Activated CD8-positive, alpha-beta memory T cell treated with anti-CD3 and anti-CD28 coated beads for 36 hours (primary cell): ENCODE measurements at regions not wholly inside any gene's neighbourhood (a gene's known extent, or its start where the extent isn't known, plus 50 kb on each side); places are given as distances from the start of the nearest gene placed in this dataset.

Source experiments
- CTCF ChIA-PET: fragments of 350-600 bp; sonication (Branson Sonifier 250); formaldehyde crosslinking; loops from one replicate; lab custom pipeline; 2021; ENCODE audit warnings: antibody characterized with exemption; lab: Charles Lee
- POLR2A ChIA-PET: fragments of 350-600 bp; sonication (Branson Sonifier 250); formaldehyde crosslinking; loops from one replicate; lab custom pipeline; 2021; ENCODE audit warnings: antibody characterized with exemption; lab: Charles Lee

- ChIA-PET CTCF (interaction anchor here (0.6 kb wide), 1 partner anchor 26 kb away, joined by 3 read pairs; no protein-coding TSS in a partner anchor), POLR2A (no interaction called here)
Observed at GRCh38 chr15:62547584-62547983, 382.5 kb upstream of the C2CD4B start.

GRCh38 chr15:62549345-62549970 is 384.4 kb upstream of the C2CD4B start:
- POLR2A ChIA-PET, result interaction anchor here (0.5 to 0.6 kb wide), 2 partner anchors 55 to 198 kb away, joined by 3 read pairs; no protein-coding TSS in a partner anchor
- CTCF ChIA-PET, result no interaction called here

GRCh38 chr15:62550106-62550505 is 385.0 kb upstream of the C2CD4B start:
- CTCF ChIA-PET, result no interaction called here
- POLR2A ChIA-PET, result interaction anchor here (0.5 kb wide), 1 partner anchor 198 kb away, joined by 3 read pairs; no protein-coding TSS in a partner anchor

- ChIA-PET CTCF (no interaction called here), POLR2A (no interaction called here)
Observed at GRCh38 chr15:62552444-62552843, 387.4 kb upstream of the C2CD4B start.

GRCh38 chr15:62553911-62554563 is 389.0 kb upstream of the C2CD4B start:
- ChIA-PET CTCF (no interaction called here), POLR2A (no interaction called here)

GRCh38 chr15:62558640-62559380 is 393.7 kb upstream of the C2CD4B start:
- POLR2A ChIA-PET, result no interaction called here
- CTCF ChIA-PET, result no interaction called here

GRCh38 chr15:62559381-62559733 is 394.3 kb upstream of the C2CD4B start:
- ChIA-PET POLR2A (no interaction called here), CTCF (no interaction called here)

GRCh38 chr15:62561059-62561519 is 396.0 kb upstream of the C2CD4B start:
- ChIA-PET CTCF (no interaction called here), POLR2A (no interaction called here)

- POLR2A ChIA-PET, result no interaction called here
- CTCF ChIA-PET, result no interaction called here
Observed at GRCh38 chr15:62561571-62561970, 396.5 kb upstream of the C2CD4B start.

- CTCF ChIA-PET, result no interaction called here
- POLR2A ChIA-PET, result no interaction called here
Observed at GRCh38 chr15:62564886-62565633, 400.0 kb upstream of the C2CD4B start.

GRCh38 chr15:62565634-62566026 is 400.5 kb upstream of the C2CD4B start:
- POLR2A ChIA-PET, result no interaction called here
- CTCF ChIA-PET, result no interaction called here

- ChIA-PET CTCF (no interaction called here), POLR2A (no interaction called here)
Observed at GRCh38 chr15:62566248-62566647, 401.2 kb upstream of the C2CD4B start.

- POLR2A ChIA-PET, result no interaction called here
- CTCF ChIA-PET, result no interaction called here
Observed at GRCh38 chr15:62567501-62567900, 402.4 kb upstream of the C2CD4B start.

- POLR2A ChIA-PET, result no interaction called here
- CTCF ChIA-PET, result no interaction called here
Observed at GRCh38 chr15:62568004-62568403, 402.9 kb upstream of the C2CD4B start.

- ChIA-PET POLR2A (no interaction called here), CTCF (no interaction called here)
Observed at GRCh38 chr15:62568702-62569101, 403.6 kb upstream of the C2CD4B start.

- POLR2A ChIA-PET, result no interaction called here
- CTCF ChIA-PET, result no interaction called here
Observed at GRCh38 chr15:62569460-62570404, 404.6 kb upstream of the C2CD4B start.

GRCh38 chr15:62570405-62570783 is 405.3 kb upstream of the C2CD4B start:
- ChIA-PET POLR2A (no interaction called here), CTCF (no interaction called here)

- CTCF ChIA-PET, result no interaction called here
- POLR2A ChIA-PET, result no interaction called here
Observed at GRCh38 chr15:62571072-62571471, 406.0 kb upstream of the C2CD4B start.

GRCh38 chr15:62572797-62573196 is 407.7 kb upstream of the C2CD4B start:
- CTCF ChIA-PET, result interaction anchor here (0.7 kb wide), 1 partner anchor 26 kb away, joined by 3 read pairs; no protein-coding TSS in a partner anchor
- POLR2A ChIA-PET, result no interaction called here
